Keratinocyte (primary cell): ENCODE measurements at regions not wholly inside any gene's neighbourhood (a gene's known extent, or its start where the extent isn't known, plus 50 kb on each side); places are given as distances from the start of the nearest gene placed in this dataset.

ENCODE experiments used
- DNase-seq: peaks from one replicate; pipeline ENCODE4 v3.0.0-alpha.2; 2011; ENCODE audit warnings: low read depth, missing footprints, low spot score
- FAIRE-seq: peaks from 2 replicates; lab custom pipeline; 2011; peaks lifted over from hg19 to GRCh38; lab: Jason Lieb, UNC
- H2AFZ ChIP-seq: 2 replicates; pipeline ENCODE4 v1.6.0; 2012; ENCODE audit warnings: low read length, control low read depth, inconsistent platforms; ENCODE audit not compliant: control insufficient read depth
- H3K27ac ChIP-seq: 2 replicates; pipeline ENCODE4 v1.5.1; 2011; ENCODE audit warnings: low read length; ENCODE audit not compliant: control insufficient read depth, insufficient read depth
- H3K27me3 ChIP-seq: 3 replicates; pipeline ENCODE4 v1.6.0; 2011; ENCODE audit warnings: low read length; ENCODE audit not compliant: control insufficient read depth, insufficient read depth; ENCODE audit errors: extremely low read depth
- H3K36me3 ChIP-seq, 2 experiments: 2 replicates in 1 of 2; 3 replicates in 1 of 2; pipeline ENCODE4 v1.5.1; 2011; ENCODE audit warnings: low read length in 2 of 2, mild to moderate bottlenecking in 1 of 2; ENCODE audit not compliant: control insufficient read depth in 2 of 2, insufficient read depth in 2 of 2; ENCODE audit errors: extremely low read depth in 1 of 2
- H3K4me1 ChIP-seq: 3 replicates; pipeline ENCODE4 v1.5.1; 2011; ENCODE audit warnings: low read length; ENCODE audit not compliant: control insufficient read depth, insufficient read depth; ENCODE audit errors: extremely low read depth
- H3K4me2 ChIP-seq: 3 replicates; pipeline ENCODE4 v1.6.0; 2011; ENCODE audit warnings: low read depth, low read length; ENCODE audit not compliant: control insufficient read depth, insufficient read depth; ENCODE audit errors: extremely low read depth
- H3K4me3 ChIP-seq, 3 experiments: fragments of 200-600 bp in 1 of 3; sonication (generic) in 1 of 3; 2 replicates in 2 of 3; 3 replicates in 1 of 3; pipeline ENCODE4 v1.5.1; 2011 to 2016; ENCODE audit warnings: low read length in 3 of 3, mild to moderate bottlenecking in 3 of 3, control low read depth in 2 of 3, inconsistent platforms in 1 of 3, low read depth in 1 of 3, mixed read lengths in 1 of 3, mixed run types in 1 of 3, moderate library complexity in 1 of 3; ENCODE audit not compliant: control insufficient read depth in 2 of 3, insufficient read depth in 2 of 3; ENCODE audit errors: extremely low read depth in 1 of 3
- H3K79me2 ChIP-seq: 2 replicates; pipeline ENCODE4 v1.6.0; 2012; ENCODE audit warnings: low read length; ENCODE audit not compliant: control insufficient read depth, insufficient read depth
- H3K9ac ChIP-seq: 3 replicates; pipeline ENCODE4 v1.6.0; 2011; ENCODE audit warnings: low read length; ENCODE audit not compliant: control insufficient read depth, insufficient read depth; ENCODE audit errors: extremely low read depth
- H3K9me1 ChIP-seq: 3 replicates; pipeline ENCODE4 v1.6.0; 2011; ENCODE audit warnings: low read length; ENCODE audit not compliant: control insufficient read depth, insufficient read depth; ENCODE audit errors: extremely low read depth
- H3K9me3 ChIP-seq: 2 replicates; pipeline ENCODE4 v1.5.1; 2012; ENCODE audit warnings: low read depth, low read length; ENCODE audit not compliant: control insufficient read depth
- H4K20me1 ChIP-seq: 3 replicates; pipeline ENCODE4 v1.6.0; 2011; ENCODE audit warnings: low read length; ENCODE audit not compliant: control insufficient read depth, insufficient read depth; ENCODE audit errors: extremely low read depth
- CTCF ChIP-seq, 3 experiments: IDR thresholded peaks in 1 of 3; conservative IDR thresholded peaks in 1 of 3; optimal IDR thresholded peaks in 1 of 3; 2 replicates in 2 of 3; 3 replicates in 1 of 3; pipeline versions ENCODE3 to v1.5.1; 2011; ENCODE audit warnings: low read length in 3 of 3, mild to moderate bottlenecking in 3 of 3, moderate library complexity in 2 of 3, control low read depth in 1 of 3, inconsistent platforms in 1 of 3; ENCODE audit not compliant: insufficient read depth in 2 of 3; ENCODE audit errors: extremely low read depth in 1 of 3
- EZH2 ChIP-seq: IDR thresholded peaks from one replicate; pipeline ENCODE4 v1.6.1; 2012; ENCODE audit warnings: inconsistent platforms, mild to moderate bottlenecking, low read length, moderate library complexity
- dilution Hi-C: fragments of 300-500 bp; cut with MboI; formaldehyde crosslinking; loops from one replicate; pipeline ENCODE4 v1.7.0; 2020; ENCODE audit warnings: low sequenced_read_pairs; ENCODE audit not compliant: extremely low pct_ligation_motif_present

DNA sequence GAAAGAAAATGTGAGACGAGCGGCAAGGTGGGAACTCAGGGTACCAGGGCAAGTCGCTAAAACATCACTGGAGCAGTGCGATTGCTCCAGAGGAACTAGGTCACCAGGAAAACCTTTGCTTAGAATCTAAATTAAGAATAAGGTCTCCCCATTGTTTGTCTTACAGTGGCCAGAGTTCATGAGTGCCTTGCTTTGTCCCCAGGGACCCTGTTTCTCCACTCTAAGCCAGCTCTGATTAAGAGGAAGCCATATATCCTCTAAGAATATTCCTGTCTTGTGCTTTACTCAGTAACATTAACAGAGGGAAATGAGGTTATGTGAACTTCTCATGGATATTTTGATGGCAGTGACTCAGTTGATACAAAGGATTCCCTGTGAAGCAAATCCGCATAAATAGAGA, 305.8 kb downstream of the CD83 start:
- dilution Hi-C loops: no loop called here
- no peak overlapping the region for H3K9ac ChIP-seq
- no peaks in the 10 kb centered on the region for H3K9me3 ChIP-seq
- DNase-seq (no peak), FAIRE-seq (no peak)
- H3K79me2 ChIP-seq: no peaks in the 10 kb centered on the region
- H3K9me1 ChIP-seq: no peaks in the 10 kb centered on the region
- no peaks in the 10 kb centered on the region for H3K36me3 ChIP-seq
- no peak overlapping the region for H3K27ac ChIP-seq
- H4K20me1 ChIP-seq: no peaks in the 10 kb centered on the region
- H3K27me3 ChIP-seq: no peaks in the 10 kb centered on the region
- TF ChIP-seq EZH2: no peak
- no peak for TF ChIP-seq CTCF (optimal IDR thresholded peaks at IDR 0.05 in 1 of 3, IDR thresholded peaks at IDR 0.05 in 1 of 3, conservative IDR thresholded peaks at IDR 0.05 in 1 of 3; ENCODE audit: extremely low read depth in 1 of 3, insufficient read depth in 2 of 3, low read length in 3 of 3)
- H3K4me2 ChIP-seq: no peak overlapping the region
- no peak overlapping the region for H2AFZ ChIP-seq
- H3K4me3 ChIP-seq: no peak overlapping the region
- no peaks in the 10 kb centered on the region for H3K4me1 ChIP-seq

GRCh38 chr6:14423955-14424354, 306.4 kb downstream of the CD83 start:
- H3K27ac ChIP-seq: no peak overlapping the region
- DNase-seq (no peak), FAIRE-seq (no peak)
- H3K4me1 ChIP-seq: no peaks in the 10 kb centered on the region
- H3K9ac ChIP-seq: no peak overlapping the region
- TF ChIP-seq EZH2: no peak
- no peak for TF ChIP-seq CTCF (optimal IDR thresholded peaks at IDR 0.05 in 1 of 3, IDR thresholded peaks at IDR 0.05 in 1 of 3, conservative IDR thresholded peaks at IDR 0.05 in 1 of 3; ENCODE audit: extremely low read depth in 1 of 3, insufficient read depth in 2 of 3, low read length in 3 of 3)
- no peaks in the 10 kb centered on the region for H3K9me1 ChIP-seq
- H3K79me2 ChIP-seq: no peaks in the 10 kb centered on the region
- no peaks in the 10 kb centered on the region for H3K27me3 ChIP-seq
- H2AFZ ChIP-seq: no peak overlapping the region
- H4K20me1 ChIP-seq: no peaks in the 10 kb centered on the region
- no peaks in the 10 kb centered on the region for H3K9me3 ChIP-seq
- no peak overlapping the region for H3K4me3 ChIP-seq
- dilution Hi-C loops: no loop called here
- H3K36me3 ChIP-seq: no peaks in the 10 kb centered on the region
- H3K4me2 ChIP-seq: no peak overlapping the region
